Astrocyte of the spinal cord (primary cell): ENCODE measurements at regions not wholly inside any gene's neighbourhood (a gene's known extent, or its start where the extent isn't known, plus 50 kb on each side); places are given as distances from the start of the nearest gene placed in this dataset.

ENCODE experiments used
- DNase-seq: peaks from one replicate; pipeline ENCODE4 v3.0.0; 2011; ENCODE audit warnings: low read depth, low spot score
- H3K4me3 ChIP-seq: 2 replicates; pipeline ENCODE4 v1.5.1; 2011; ENCODE audit warnings: low read depth, mild to moderate bottlenecking, low read length, moderate library complexity
- CTCF ChIP-seq: IDR thresholded peaks from 2 replicates; pipeline ENCODE4 v1.5.1; 2012; ENCODE audit warnings: low read depth, mild to moderate bottlenecking, low read length, inconsistent platforms
- in situ Hi-C: cut with HindIII; loops from 2 replicates; pipeline ENCODE4 v1.10.0; 2017; ENCODE audit warnings: low sequenced_read_pairs

- in situ Hi-C loops, result no loop called here
- DNase-seq, result no peak
- no peak overlapping the region for H3K4me3 ChIP-seq
- no peak for TF ChIP-seq CTCF
Measured at GRCh38 chr5:98605426-98605825, 168.0 kb upstream of the RGMB start.

DNA sequence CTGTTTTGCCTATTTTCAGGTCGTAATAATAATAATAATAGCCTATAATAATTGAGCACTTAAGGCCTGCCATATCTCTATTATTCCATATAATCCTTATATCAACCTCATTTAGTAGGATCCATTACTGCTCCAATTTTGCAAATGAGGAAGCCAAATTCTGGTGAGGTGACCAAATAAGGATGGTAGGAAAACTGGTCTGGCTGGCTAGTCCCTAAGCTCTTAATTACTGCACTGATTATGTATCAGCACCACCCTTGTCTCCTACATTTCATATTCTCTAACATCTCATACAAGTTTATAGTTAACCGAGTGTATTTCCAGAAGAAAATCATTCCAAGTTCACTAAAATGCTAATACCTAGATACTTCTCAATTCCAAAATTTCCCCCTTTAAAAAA is 166.5 kb upstream of the RGMB start:
- in situ Hi-C loops, result no loop called here

DNA sequence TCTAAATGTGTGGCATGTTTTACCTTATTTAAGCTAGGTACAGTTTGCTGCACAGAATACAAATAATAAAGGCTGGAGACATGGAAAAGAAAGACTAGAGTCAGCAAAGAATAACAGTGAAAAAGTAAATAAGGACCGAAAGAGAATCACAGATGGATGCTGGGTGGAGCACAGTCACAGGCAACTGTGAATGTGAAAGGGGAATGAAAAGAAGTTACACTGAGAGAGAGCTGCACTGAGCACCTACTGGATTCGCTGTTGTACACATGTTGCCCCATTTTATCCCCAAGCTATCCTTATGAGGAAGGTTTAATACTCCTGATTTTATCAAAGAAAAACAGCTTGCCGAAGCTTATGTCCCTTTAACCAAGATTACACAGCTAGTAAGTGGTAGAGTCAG is 165.4 kb upstream of the RGMB start:
- in situ Hi-C loops, result no loop called here
- no peak for TF ChIP-seq CTCF
- H3K4me3 ChIP-seq, result no peak overlapping the region
- DNase-seq, result no peak

More for the DNA sequence above, 166.5 kb upstream of the RGMB start:
- H3K4me3 ChIP-seq, result no peak overlapping the region
- TF ChIP-seq CTCF, result no peak
- DNase-seq, result no peak

DNA sequence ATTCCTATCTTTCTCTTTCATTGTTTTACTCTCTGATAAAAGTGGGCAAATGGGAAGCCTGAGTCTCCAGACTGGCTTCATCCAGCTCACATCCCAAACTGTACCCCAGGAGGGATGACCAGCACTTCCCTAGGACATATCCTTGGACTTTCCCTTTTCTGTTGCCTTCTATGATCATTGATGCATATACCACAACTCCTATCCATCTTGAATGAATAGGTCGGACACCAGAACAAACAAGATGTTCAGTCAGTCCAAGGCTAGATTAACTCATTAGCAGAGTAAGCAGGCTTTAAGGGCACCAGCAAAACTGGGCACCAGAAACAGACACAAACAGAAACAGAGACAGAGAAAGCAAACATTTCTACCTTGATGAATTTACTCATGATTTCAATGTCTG is 159.1 kb upstream of the RGMB start:
- no peak for DNase-seq
- no peak overlapping the region for H3K4me3 ChIP-seq
- in situ Hi-C loops, result no loop called here
- no peak for TF ChIP-seq CTCF

DNA sequence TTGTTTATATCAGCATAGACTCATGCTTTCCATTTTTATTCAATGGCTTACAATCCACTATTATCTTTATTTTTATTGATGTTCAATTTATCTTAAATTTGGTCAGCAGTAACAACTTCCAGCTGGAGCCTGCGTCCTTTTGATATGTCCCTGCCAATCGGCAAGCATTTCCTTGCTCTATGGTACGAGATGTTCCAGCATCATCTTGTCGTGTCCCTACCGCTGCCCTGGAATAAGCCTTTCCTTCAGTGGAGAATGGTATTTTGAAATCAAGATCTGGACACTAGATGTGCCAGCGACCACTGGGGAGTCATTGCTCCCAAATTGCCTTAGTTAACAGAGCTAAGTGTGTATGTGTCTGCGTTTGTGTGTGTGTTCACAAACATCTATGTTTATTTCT is 151.6 kb upstream of the RGMB start:
- no peak overlapping the region for H3K4me3 ChIP-seq
- no peak for TF ChIP-seq CTCF
- DNase-seq, result no peak
- in situ Hi-C loops, result no loop called here

GRCh38 chr5:98624145-98624880 is 149.2 kb upstream of the RGMB start:
- TF ChIP-seq CTCF, result no peak
- DNase-seq, result no peak
- in situ Hi-C loops, result no loop called here
- H3K4me3 ChIP-seq, result no peak overlapping the region
